ENCODE measurements at regions not wholly inside any gene's neighbourhood (a gene's known extent, or its start where the extent isn't known, plus 50 kb on each side); places are given as distances from the start of the nearest gene placed in this dataset.
"Not testable (repeated sequence)": the region's sequence is repeated elsewhere in the genome, so short reads cannot be mapped to it uniquely, and the experiment has no call there.

- DNase-seq (ENCODE audit: low read depth, low spot score) (no peak), FAIRE-seq (no peak)
- ChIA-PET POLR2A (no interaction called here), CTCF (interaction anchor here (1.3 kb wide), 1 partner anchor 517 kb away, joined by 3 read pairs; no protein-coding TSS in a partner anchor)
- no peaks in the 10 kb centered on the region for H4K20me1 ChIP-seq (replicated peaks; ENCODE audit: control insufficient read depth, extremely low read depth, insufficient read depth, low read length)
- H3K9me3 ChIP-seq (replicated peaks; ENCODE audit: control insufficient read depth, insufficient read depth, low read length): no peaks in the 10 kb centered on the region
- H3K27ac ChIP-seq (ENCODE audit: insufficient read depth, low read depth, low read length): no peak overlapping the region
- dilution Hi-C loops (cut with MboI; ENCODE audit: extremely low pct_ligation_motif_present, low sequenced_read_pairs): no loop called here
- intact Hi-C loops (cut with micrococcal nuclease): no loop called here
- no TSS peak for BruUV-seq (replicated peaks)
- no peak overlapping the region for H3K4me2 ChIP-seq (ENCODE audit: insufficient read depth, low read length)
- H3K9me1 ChIP-seq (replicated peaks; ENCODE audit: control insufficient read depth, extremely low read depth, insufficient read depth, low read length): no peaks in the 10 kb centered on the region
- H2AFZ ChIP-seq (ENCODE audit: low read depth, low read length): no peak overlapping the region
- H3K79me2 ChIP-seq (ENCODE audit: control insufficient read depth, insufficient read depth, low read length): no peaks in the 10 kb centered on the region
- H3K27me3 ChIP-seq (ENCODE audit: control insufficient read depth in 2 of 2, insufficient read depth in 2 of 2, low read length in 2 of 2): no peaks in the 10 kb centered on the region
- no peaks in the 10 kb centered on the region for H3K36me3 ChIP-seq (ENCODE audit: control insufficient read depth in 2 of 2, extremely low read depth in 1 of 2, insufficient read depth in 2 of 2, low read length in 2 of 2)
- TF ChIP-seq GATA2 (IDR thresholded peaks at IDR 0.05; ENCODE audit: insufficient read depth, insufficient read length, low read depth, low read length) (no peak), FOS (IDR thresholded peaks at IDR 0.05; ENCODE audit: borderline replicate concordance, insufficient read depth, low read length) (no peak), POLR2A (IDR thresholded peaks at IDR 0.05; ENCODE audit: low read depth, low read length) (no peak), MYC (IDR thresholded peaks at IDR 0.05; ENCODE audit: low read depth, low read length) (no peak), EZH2 (IDR thresholded peaks at IDR 0.05; ENCODE audit: borderline replicate concordance, low read depth, low read length, severe bottlenecking) (no peak), MAX (IDR thresholded peaks at IDR 0.05; ENCODE audit: insufficient read depth, insufficient read length) (no peak), JUN (IDR thresholded peaks at IDR 0.05; ENCODE audit: borderline replicate concordance, insufficient read depth, insufficient read length, low read depth) (no peak), POLR2AphosphoS5 (IDR thresholded peaks at IDR 0.05; ENCODE audit: insufficient read depth, low read depth, low read length) (no peak), CTCF (IDR thresholded peaks at IDR 0.05; ENCODE audit: extremely low read depth in 1 of 2, insufficient read depth in 1 of 2, low read depth in 1 of 2, low read length in 2 of 2) (no peak)
- no peak overlapping the region for H3K9ac ChIP-seq (replicated peaks; ENCODE audit: extremely low read depth, insufficient read depth, low read length)
- H3K4me3 ChIP-seq (replicated peaks in 1 of 3; ENCODE audit: insufficient read depth in 1 of 3, low read depth in 1 of 3, low read length in 3 of 3): no peak overlapping the region
- no peaks in the 10 kb centered on the region for H3K4me1 ChIP-seq (ENCODE audit: control insufficient read depth, extremely low read depth, insufficient read depth, low read length)
Observed at GRCh38 chr2:155895016-155895415, 437.5 kb downstream of the NR4A2 start.

- H3K4me2 ChIP-seq (ENCODE audit: insufficient read depth, low read length); CTCF ChIA-PET; H3K27ac ChIP-seq (ENCODE audit: insufficient read depth, low read depth, low read length); H3K4me1 ChIP-seq (ENCODE audit: control insufficient read depth, extremely low read depth, insufficient read depth, low read length); H3K79me2 ChIP-seq (ENCODE audit: control insufficient read depth, insufficient read depth, low read length); FAIRE-seq; H3K9me3 ChIP-seq (replicated peaks; ENCODE audit: control insufficient read depth, insufficient read depth, low read length); H3K36me3 ChIP-seq (ENCODE audit: control insufficient read depth in 2 of 2, extremely low read depth in 1 of 2, insufficient read depth in 2 of 2, low read length in 2 of 2); H2AFZ ChIP-seq (ENCODE audit: low read depth, low read length); H3K9me1 ChIP-seq (replicated peaks; ENCODE audit: control insufficient read depth, extremely low read depth, insufficient read depth, low read length); BruUV-seq (replicated peaks); H3K27me3 ChIP-seq (ENCODE audit: control insufficient read depth in 2 of 2, insufficient read depth in 2 of 2, low read length in 2 of 2); intact Hi-C loops (cut with micrococcal nuclease); H4K20me1 ChIP-seq (replicated peaks; ENCODE audit: control insufficient read depth, extremely low read depth, insufficient read depth, low read length); DNase-seq (ENCODE audit: low read depth, low spot score); dilution Hi-C loops (cut with MboI; ENCODE audit: extremely low pct_ligation_motif_present, low sequenced_read_pairs); POLR2A ChIA-PET; H3K9ac ChIP-seq (replicated peaks; ENCODE audit: extremely low read depth, insufficient read depth, low read length); H3K4me3 ChIP-seq (replicated peaks in 1 of 3; ENCODE audit: insufficient read depth in 1 of 3, low read depth in 1 of 3, low read length in 3 of 3): not testable (repeated sequence)
Observed at GRCh38 chr2:155880382-155880781, 452.1 kb downstream of the NR4A2 start.

GRCh38 chr2:155879900-155880299 lies 452.6 kb downstream of the NR4A2 start:
- H3K36me3 ChIP-seq (ENCODE audit: control insufficient read depth in 2 of 2, extremely low read depth in 1 of 2, insufficient read depth in 2 of 2, low read length in 2 of 2); intact Hi-C loops (cut with micrococcal nuclease); H3K4me3 ChIP-seq (replicated peaks in 1 of 3; ENCODE audit: insufficient read depth in 1 of 3, low read depth in 1 of 3, low read length in 3 of 3); POLR2A ChIA-PET; H2AFZ ChIP-seq (ENCODE audit: low read depth, low read length); CTCF ChIA-PET; H3K9me1 ChIP-seq (replicated peaks; ENCODE audit: control insufficient read depth, extremely low read depth, insufficient read depth, low read length); dilution Hi-C loops (cut with MboI; ENCODE audit: extremely low pct_ligation_motif_present, low sequenced_read_pairs); H3K27me3 ChIP-seq (ENCODE audit: control insufficient read depth in 2 of 2, insufficient read depth in 2 of 2, low read length in 2 of 2); H3K27ac ChIP-seq (ENCODE audit: insufficient read depth, low read depth, low read length); H4K20me1 ChIP-seq (replicated peaks; ENCODE audit: control insufficient read depth, extremely low read depth, insufficient read depth, low read length); H3K9ac ChIP-seq (replicated peaks; ENCODE audit: extremely low read depth, insufficient read depth, low read length); H3K9me3 ChIP-seq (replicated peaks; ENCODE audit: control insufficient read depth, insufficient read depth, low read length); DNase-seq (ENCODE audit: low read depth, low spot score); H3K4me1 ChIP-seq (ENCODE audit: control insufficient read depth, extremely low read depth, insufficient read depth, low read length); H3K79me2 ChIP-seq (ENCODE audit: control insufficient read depth, insufficient read depth, low read length); BruUV-seq (replicated peaks); H3K4me2 ChIP-seq (ENCODE audit: insufficient read depth, low read length); FAIRE-seq: not testable (repeated sequence)
